ENCODE measurements at regions not wholly inside any gene's neighbourhood (a gene's known extent, or its start where the extent isn't known, plus 50 kb on each side); places are given as distances from the start of the nearest gene placed in this dataset.

DNA sequence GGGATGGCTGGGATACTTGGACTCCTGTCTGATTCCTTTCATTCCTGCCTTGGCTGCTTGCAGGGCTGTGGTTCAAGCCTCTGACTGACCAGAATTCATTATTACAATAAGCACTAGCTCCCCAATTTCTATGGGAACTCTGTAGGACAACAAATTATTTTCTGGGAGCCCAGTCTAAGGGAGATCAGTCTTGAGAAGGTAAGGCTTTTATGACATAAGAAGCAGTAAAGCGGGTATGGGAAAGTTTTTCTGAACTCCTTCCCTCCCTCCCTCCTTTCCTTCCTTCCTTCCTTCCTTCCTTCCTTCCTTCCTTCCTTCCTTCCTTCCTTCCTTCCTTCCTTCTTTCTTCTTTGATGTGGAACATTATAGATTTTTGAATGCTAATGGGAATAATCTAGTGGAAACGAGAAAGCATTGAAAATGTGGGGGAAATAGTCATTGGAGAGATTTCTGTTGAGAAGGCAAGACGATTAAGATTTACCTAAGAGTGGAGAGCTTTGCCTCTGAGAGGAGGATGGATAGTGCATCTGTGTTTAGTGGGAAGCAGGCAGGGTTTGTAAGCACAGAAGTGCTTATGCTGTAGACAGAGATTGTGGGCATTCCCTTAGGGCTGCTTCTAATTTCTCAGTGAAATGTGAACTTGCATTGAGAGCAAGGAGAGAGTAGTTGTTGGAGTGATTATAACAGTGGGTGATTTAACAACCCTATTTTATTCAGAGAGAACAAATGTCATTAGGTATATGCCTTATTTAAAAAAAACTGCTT, 201.5 kb downstream of the DNAJB9 start:
- H2AFZ ChIP-seq (ENCODE audit: low read length, unreplicated experiment) = no peak overlapping the region
- no peak overlapping the region for H3K4me3 ChIP-seq (ENCODE audit: low read depth, low read length)
- no peaks in the 10 kb centered on the region for H3K79me2 ChIP-seq (ENCODE audit: control insufficient read depth, insufficient read depth, low read length, unreplicated experiment)
- no peaks in the 10 kb centered on the region for H3K36me3 ChIP-seq (ENCODE audit: insufficient read depth, low read length)
- H3K27ac ChIP-seq (ENCODE audit: low read depth, low read length) = no peak overlapping the region
- no peaks in the 10 kb centered on the region for H3K4me1 ChIP-seq (ENCODE audit: control insufficient read depth, insufficient read depth, low read length, unreplicated experiment)
- H3K27me3 ChIP-seq (ENCODE audit: insufficient read depth, low read length) = no peaks in the 10 kb centered on the region

DNA sequence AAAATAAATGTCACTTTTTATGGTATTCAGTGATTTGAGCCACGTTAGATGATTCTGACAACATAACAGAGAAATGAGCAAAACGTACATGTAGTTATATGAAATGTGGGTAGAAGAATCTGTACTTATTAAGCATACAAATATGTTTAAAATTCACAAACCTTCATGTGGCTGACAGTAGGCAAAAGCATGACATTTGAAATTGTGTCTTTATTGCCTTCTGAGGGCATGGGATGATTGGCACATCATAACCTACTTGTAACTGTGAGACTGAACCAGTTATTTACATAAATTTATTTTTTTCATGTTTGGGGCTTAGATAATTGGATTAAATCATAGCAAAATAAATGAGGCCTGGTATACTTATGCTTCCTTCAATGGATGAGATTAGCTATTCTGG, 202.2 kb downstream of the DNAJB9 start:
- Histone ChIP-seq H3K27ac (ENCODE audit: low read depth, low read length) (no peak overlapping the region), H3K36me3 (ENCODE audit: insufficient read depth, low read length) (no peaks in the 10 kb centered on the region), H3K27me3 (ENCODE audit: insufficient read depth, low read length) (no peaks in the 10 kb centered on the region), H2AFZ (ENCODE audit: low read length, unreplicated experiment) (no peak overlapping the region), H3K4me3 (ENCODE audit: low read depth, low read length) (no peak overlapping the region), H3K79me2 (ENCODE audit: control insufficient read depth, insufficient read depth, low read length, unreplicated experiment) (no peaks in the 10 kb centered on the region), H3K4me1 (ENCODE audit: control insufficient read depth, insufficient read depth, low read length, unreplicated experiment) (no peaks in the 10 kb centered on the region)

DNA sequence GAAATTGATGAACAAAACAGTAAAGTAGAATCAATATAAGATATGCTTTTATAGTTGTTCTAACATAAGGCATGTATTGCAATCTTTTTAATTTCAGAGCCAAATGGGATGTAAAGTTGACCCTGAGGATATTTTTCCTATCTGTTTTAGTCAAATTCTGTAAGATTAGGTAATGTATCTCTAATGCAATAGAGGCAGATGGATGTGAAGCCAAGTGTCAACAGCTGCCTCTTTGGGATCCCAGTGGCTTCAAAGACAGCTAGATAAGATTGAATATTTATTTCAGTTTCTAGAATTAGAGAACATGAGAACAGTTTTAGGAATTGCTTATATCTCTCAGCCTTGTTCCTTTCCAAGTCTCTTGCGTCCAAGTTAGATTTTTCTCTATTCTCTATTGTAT, 208.3 kb downstream of the DNAJB9 start:
- Histone ChIP-seq H2AFZ (ENCODE audit: low read length, unreplicated experiment) (no peak overlapping the region), H3K27me3 (ENCODE audit: insufficient read depth, low read length) (no peaks in the 10 kb centered on the region), H3K27ac (ENCODE audit: low read depth, low read length) (no peak overlapping the region), H3K36me3 (ENCODE audit: insufficient read depth, low read length) (no peaks in the 10 kb centered on the region), H3K4me3 (ENCODE audit: low read depth, low read length) (no peak overlapping the region), H3K79me2 (ENCODE audit: control insufficient read depth, insufficient read depth, low read length, unreplicated experiment) (no peaks in the 10 kb centered on the region), H3K4me1 (ENCODE audit: control insufficient read depth, insufficient read depth, low read length, unreplicated experiment) (no peaks in the 10 kb centered on the region)

DNA sequence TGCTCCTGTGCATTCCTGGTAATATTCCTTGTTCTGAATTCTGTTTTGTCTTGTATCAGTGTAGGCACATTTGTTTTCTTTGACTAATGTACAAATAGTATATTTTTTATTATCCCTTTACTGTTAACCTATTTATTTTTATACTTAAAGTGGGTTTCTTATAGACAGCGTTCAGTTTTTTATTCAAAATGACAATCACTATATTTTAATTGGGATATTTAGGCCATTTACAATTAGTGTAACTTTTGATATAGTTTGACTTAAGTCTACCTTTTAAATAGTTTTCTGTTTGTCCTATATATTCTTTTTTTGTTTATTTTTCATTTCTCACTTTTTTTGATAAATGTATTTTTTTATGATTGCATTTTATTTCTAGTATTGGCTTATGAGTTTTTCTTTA, 219.8 kb downstream of the DNAJB9 start:
- Histone ChIP-seq H3K27me3 (ENCODE audit: insufficient read depth, low read length) (no peaks in the 10 kb centered on the region), H3K4me1 (ENCODE audit: control insufficient read depth, insufficient read depth, low read length, unreplicated experiment) (no peaks in the 10 kb centered on the region), H2AFZ (ENCODE audit: low read length, unreplicated experiment) (no peak overlapping the region), H3K79me2 (ENCODE audit: control insufficient read depth, insufficient read depth, low read length, unreplicated experiment) (no peaks in the 10 kb centered on the region), H3K27ac (ENCODE audit: low read depth, low read length) (no peak overlapping the region), H3K4me3 (ENCODE audit: low read depth, low read length) (no peak overlapping the region), H3K36me3 (ENCODE audit: insufficient read depth, low read length) (no peaks in the 10 kb centered on the region)

DNA sequence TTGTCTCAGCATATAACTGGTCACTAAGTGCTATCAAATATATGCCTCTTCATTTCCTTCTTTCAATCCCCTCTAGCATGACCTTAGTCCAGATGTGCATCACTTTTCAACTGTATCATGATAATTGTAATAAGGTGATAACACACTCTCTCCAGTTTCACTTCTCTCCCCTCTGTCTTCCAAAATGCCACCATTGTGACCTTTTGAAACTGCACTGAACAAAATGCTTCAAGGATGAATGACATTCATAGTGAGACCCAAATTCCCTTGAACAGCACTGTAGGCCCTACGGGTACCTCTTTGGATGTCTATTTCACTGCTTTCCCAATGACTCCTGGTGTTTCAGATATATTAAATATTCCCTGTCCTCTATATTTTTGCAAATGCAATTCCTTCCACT, 224.8 kb downstream of the DNAJB9 start:
- Histone ChIP-seq H3K79me2 (ENCODE audit: control insufficient read depth, insufficient read depth, low read length, unreplicated experiment) (no peaks in the 10 kb centered on the region), H3K4me3 (ENCODE audit: low read depth, low read length) (no peak overlapping the region), H3K36me3 (ENCODE audit: insufficient read depth, low read length) (no peaks in the 10 kb centered on the region), H3K27ac (ENCODE audit: low read depth, low read length) (no peak overlapping the region), H2AFZ (ENCODE audit: low read length, unreplicated experiment) (no peak overlapping the region), H3K4me1 (ENCODE audit: control insufficient read depth, insufficient read depth, low read length, unreplicated experiment) (no peaks in the 10 kb centered on the region), H3K27me3 (ENCODE audit: insufficient read depth, low read length) (no peaks in the 10 kb centered on the region)

DNA sequence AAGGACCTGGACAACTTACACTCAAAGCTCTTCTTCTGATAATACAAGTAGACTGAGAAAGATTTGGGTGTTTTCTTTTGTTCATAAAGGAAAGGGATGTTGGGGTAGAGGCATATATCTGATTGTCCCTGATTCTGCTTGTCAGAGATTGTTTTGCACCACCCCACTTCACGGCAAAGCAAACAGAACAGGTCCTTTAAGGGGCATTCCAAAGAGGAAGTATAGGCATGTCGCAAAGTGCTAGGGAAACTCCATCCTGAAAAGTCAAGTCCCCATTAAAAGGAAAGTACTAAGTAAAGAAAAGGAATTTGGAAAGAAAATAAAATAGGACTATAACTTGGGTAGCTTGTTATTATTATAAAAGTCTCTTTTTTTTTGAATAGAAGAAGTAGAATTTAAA, 233.0 kb downstream of the DNAJB9 start:
- Histone ChIP-seq H3K4me3 (ENCODE audit: low read depth, low read length) (no peak overlapping the region), H2AFZ (ENCODE audit: low read length, unreplicated experiment) (no peak overlapping the region), H3K4me1 (ENCODE audit: control insufficient read depth, insufficient read depth, low read length, unreplicated experiment) (no peaks in the 10 kb centered on the region), H3K27ac (ENCODE audit: low read depth, low read length) (no peak overlapping the region), H3K27me3 (ENCODE audit: insufficient read depth, low read length) (no peaks in the 10 kb centered on the region), H3K79me2 (ENCODE audit: control insufficient read depth, insufficient read depth, low read length, unreplicated experiment) (no peaks in the 10 kb centered on the region), H3K36me3 (ENCODE audit: insufficient read depth, low read length) (no peaks in the 10 kb centered on the region)

DNA sequence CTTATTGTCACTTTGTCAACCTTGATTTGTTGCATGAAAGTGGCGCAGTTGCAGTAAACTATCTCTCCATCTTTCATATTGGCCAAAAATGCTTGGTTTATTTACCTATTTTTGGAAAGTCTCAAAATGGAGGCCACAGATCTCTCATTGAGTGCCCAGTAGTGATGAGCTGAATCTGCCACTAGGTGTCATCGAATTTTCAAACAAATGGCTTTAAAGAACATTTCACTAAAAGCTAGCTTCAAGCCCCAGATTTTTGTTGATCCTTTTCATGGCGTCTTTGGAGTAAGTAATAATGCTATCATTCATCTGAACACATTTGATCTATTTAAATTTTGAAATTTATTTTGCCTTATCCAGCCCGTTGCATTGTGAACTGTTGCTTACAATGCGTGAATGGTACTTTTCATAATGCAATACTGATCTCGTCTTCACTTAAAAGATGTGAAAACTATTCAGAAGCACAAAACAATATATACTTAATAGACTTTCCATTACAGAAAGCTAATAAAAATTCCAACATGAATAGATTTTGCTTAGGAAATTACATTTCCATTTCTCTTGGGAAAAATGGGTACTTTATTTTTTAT, 236.2 kb downstream of the DNAJB9 start:
- no peak overlapping the region for H3K4me3 ChIP-seq (ENCODE audit: low read depth, low read length)
- no peaks in the 10 kb centered on the region for H3K79me2 ChIP-seq (ENCODE audit: control insufficient read depth, insufficient read depth, low read length, unreplicated experiment)
- no peaks in the 10 kb centered on the region for H3K36me3 ChIP-seq (ENCODE audit: insufficient read depth, low read length)
- no peaks in the 10 kb centered on the region for H3K27me3 ChIP-seq (ENCODE audit: insufficient read depth, low read length)
- no peak overlapping the region for H3K27ac ChIP-seq (ENCODE audit: low read depth, low read length)
- peak overlapping the region; percentile 53 for H2AFZ ChIP-seq (ENCODE audit: low read length, unreplicated experiment)
- no peaks in the 10 kb centered on the region for H3K4me1 ChIP-seq (ENCODE audit: control insufficient read depth, insufficient read depth, low read length, unreplicated experiment)

DNA sequence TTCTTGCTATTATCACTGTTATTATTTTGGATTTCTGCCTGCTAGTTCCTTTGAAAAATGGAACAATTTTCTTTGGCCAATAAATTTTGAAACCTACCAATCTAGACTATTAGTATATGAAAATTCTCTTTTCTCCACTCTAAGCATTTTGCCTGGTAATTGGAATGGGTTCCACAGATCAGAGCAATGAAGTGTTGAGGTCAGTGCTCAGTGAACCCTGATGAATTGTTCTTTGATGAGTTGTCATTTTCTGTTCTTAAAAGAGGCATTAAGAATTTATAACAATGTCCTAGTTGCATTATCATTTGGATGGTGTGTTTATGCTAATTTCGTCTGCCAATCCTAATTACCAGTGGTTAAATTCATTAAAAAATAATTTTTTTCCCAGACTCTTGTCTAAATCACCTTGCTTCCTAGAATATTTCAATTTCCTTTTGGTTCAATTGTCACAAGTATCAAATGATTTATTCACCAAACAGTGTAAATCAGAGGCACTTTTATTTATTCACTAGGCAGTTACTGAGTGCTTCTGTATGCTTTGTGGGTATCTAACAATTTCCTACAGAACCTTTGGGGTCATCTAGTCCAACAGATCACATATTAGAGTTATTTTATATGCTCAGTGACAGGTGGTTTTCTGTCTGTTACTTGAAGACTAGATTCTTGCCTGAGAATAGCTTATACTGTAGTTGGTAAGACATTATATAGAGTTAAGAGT, 239.0 kb downstream of the DNAJB9 start:
- H3K27ac ChIP-seq (ENCODE audit: low read depth, low read length) = no peak overlapping the region
- no peak overlapping the region for H2AFZ ChIP-seq (ENCODE audit: low read length, unreplicated experiment)
- no peaks in the 10 kb centered on the region for H3K36me3 ChIP-seq (ENCODE audit: insufficient read depth, low read length)
- H3K4me3 ChIP-seq (ENCODE audit: low read depth, low read length) = no peak overlapping the region
- no peaks in the 10 kb centered on the region for H3K4me1 ChIP-seq (ENCODE audit: control insufficient read depth, insufficient read depth, low read length, unreplicated experiment)
- H3K27me3 ChIP-seq (ENCODE audit: insufficient read depth, low read length) = no peaks in the 10 kb centered on the region
- H3K79me2 ChIP-seq (ENCODE audit: control insufficient read depth, insufficient read depth, low read length, unreplicated experiment) = no peaks in the 10 kb centered on the region

DNA sequence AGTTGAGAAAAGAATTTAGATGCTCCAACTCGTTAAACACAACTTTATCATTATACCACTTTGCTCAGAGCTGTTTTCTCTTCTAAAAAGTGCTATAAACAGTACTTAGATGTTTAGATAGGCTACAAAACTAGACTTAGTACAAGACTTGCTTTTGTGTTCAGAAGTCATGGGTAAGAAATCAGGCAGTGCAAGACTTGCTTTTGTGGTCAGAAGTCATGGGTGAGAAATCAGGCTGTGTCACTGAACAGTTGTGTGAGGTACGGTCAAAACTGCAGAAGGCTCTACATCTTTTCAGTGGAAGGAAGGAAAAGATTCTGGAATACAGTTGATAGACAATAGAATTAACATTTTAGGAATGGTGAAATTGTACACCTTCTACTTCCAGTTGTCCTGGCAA, 239.7 kb downstream of the DNAJB9 start:
- no peaks in the 10 kb centered on the region for H3K4me1 ChIP-seq (ENCODE audit: control insufficient read depth, insufficient read depth, low read length, unreplicated experiment)
- no peak overlapping the region for H3K27ac ChIP-seq (ENCODE audit: low read depth, low read length)
- no peak overlapping the region for H3K4me3 ChIP-seq (ENCODE audit: low read depth, low read length)
- no peaks in the 10 kb centered on the region for H3K79me2 ChIP-seq (ENCODE audit: control insufficient read depth, insufficient read depth, low read length, unreplicated experiment)
- H2AFZ ChIP-seq (ENCODE audit: low read length, unreplicated experiment) = no peak overlapping the region
- no peaks in the 10 kb centered on the region for H3K27me3 ChIP-seq (ENCODE audit: insufficient read depth, low read length)
- no peaks in the 10 kb centered on the region for H3K36me3 ChIP-seq (ENCODE audit: insufficient read depth, low read length)

DNA sequence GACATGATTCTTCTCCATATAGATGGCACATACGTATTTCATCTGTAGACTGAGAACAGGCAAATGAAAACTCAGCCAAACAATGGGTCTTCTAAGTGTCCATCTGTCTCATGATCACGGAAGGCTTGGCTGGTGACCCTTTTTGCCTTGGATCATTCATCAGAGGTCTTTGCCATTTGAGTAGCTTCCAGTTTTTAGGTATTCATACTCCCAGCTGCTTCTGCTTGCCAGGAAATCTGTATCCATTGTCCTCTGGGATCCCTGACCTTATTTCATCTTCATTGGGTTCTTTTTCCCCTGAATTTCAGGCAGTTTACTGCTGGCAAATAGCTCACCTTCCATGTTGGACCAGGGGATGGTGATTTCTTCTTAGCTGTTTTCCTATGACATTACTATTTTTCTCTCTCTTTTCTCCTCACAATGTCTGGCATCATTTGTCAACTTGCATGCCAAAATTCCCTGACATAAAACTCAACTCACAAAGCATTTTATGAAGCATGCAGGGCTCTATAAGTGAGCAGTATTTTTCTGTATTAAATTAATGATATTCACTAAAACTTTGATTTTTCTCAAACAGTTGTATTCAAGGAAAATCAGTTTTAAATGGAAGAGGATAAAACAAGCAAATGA, 241.2 kb downstream of the DNAJB9 start:
- Histone ChIP-seq H2AFZ (ENCODE audit: low read length, unreplicated experiment) (no peak overlapping the region), H3K4me3 (ENCODE audit: low read depth, low read length) (no peak overlapping the region), H3K79me2 (ENCODE audit: control insufficient read depth, insufficient read depth, low read length, unreplicated experiment) (no peaks in the 10 kb centered on the region), H3K4me1 (ENCODE audit: control insufficient read depth, insufficient read depth, low read length, unreplicated experiment) (no peaks in the 10 kb centered on the region), H3K27ac (ENCODE audit: low read depth, low read length) (no peak overlapping the region), H3K27me3 (ENCODE audit: insufficient read depth, low read length) (no peaks in the 10 kb centered on the region), H3K36me3 (ENCODE audit: insufficient read depth, low read length) (no peaks in the 10 kb centered on the region)

All from ACC112 (cell line).